A673 (cell line): ENCODE measurements at regions not wholly inside any gene's neighbourhood (a gene's known extent, or its start where the extent isn't known, plus 50 kb on each side); places are given as distances from the start of the nearest gene placed in this dataset.

Experiments used
- CTCF ChIP-seq: fragments of 300-800, 200-600 bp; sonication (generic); conservative IDR thresholded peaks from 2 replicates; pipeline ENCODE4 v1.5.1; 2017; ENCODE audit warnings: low read depth, mild to moderate bottlenecking, antibody characterized with exemption, low read length, moderate library complexity, mixed read lengths
- EZH2 ChIP-seq: fragments of 200-600 bp; sonication (generic); IDR thresholded peaks from 2 replicates; pipeline ENCODE4 v1.6.1; 2017; ENCODE audit warnings: borderline replicate concordance, low read depth, mild to moderate bottlenecking, mixed read lengths, antibody characterized with exemption, low read length; ENCODE audit not compliant: poor library complexity, severe bottlenecking

GRCh38 chr3:135352213-135352612 is 557.2 kb downstream of the EPHB1 start:
- no peak for TF ChIP-seq EZH2
- TF ChIP-seq CTCF: no peak
